ENCODE measurements at regions not wholly inside any gene's neighbourhood (a gene's known extent, or its start where the extent isn't known, plus 50 kb on each side); places are given as distances from the start of the nearest gene placed in this dataset.
A peak's percentile ranks its signal among the peaks of the same experiment; 100 is the strongest.

GRCh38 chrX:116276261-116276660 is 105.7 kb downstream of the AGTR2 start:
- no peaks in the 10 kb centered on the region for H3K36me3 ChIP-seq
- H3K27ac ChIP-seq, result peak overlapping the region; percentile 84
- DNase-seq (ENCODE audit: low read depth in 1 of 2, low spot score in 2 of 2), result peak; percentile 45 to 87

DNA sequence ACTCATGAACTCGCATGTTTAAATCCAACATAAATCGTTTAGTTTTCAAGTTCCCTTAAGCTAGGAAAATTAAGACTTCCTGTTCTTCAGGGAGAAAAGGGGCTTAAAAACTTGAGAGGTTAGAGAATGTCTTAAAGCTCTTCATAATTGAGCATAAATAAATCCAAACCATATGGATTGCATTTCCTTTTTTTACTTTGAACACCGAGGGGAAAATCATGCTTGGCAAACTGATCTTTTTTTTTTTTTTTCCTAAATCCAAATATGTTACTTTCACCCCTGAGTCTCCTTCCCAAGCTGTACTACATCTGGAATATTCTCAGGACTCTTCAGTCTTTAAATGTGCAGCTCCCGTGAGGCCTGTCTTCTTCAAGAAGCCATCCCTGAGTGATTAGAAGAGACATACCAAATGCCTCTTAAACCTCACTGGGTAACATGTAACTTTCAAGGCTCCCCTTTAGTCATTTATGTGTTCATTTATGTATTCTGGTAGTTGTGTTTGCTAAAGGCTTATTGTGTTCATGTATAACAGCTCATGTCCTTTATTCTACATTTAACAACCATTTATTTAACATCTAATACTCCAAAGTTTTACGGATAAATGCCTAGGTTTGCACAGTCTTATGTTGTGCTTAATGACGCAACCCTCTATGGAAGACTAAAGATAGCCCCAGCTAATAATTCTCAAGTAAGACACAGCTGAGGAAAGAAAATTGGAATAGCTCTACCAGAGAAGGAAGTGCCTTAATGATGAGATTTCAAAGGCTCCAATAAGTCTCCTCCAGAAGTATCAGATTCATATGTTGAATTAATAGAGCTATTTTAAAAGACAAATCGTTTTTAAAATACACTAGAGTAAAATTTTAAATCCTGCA is 107.0 kb downstream of the AGTR2 start:
- no peak for DNase-seq (ENCODE audit: low read depth in 1 of 2, low spot score in 2 of 2)
- no peaks in the 10 kb centered on the region; the same call in 1 of the 2 replicates for H3K9me3 ChIP-seq (replicated peaks)
- H3K27ac ChIP-seq, result peak overlapping the region; percentile 84
- H3K27me3 ChIP-seq (replicated peaks), result no peaks in the 10 kb centered on the region
- peaks cover 32% of the 10 kb centered on the region for H3K4me1 ChIP-seq (replicated peaks)
- no peaks in the 10 kb centered on the region for H3K36me3 ChIP-seq
- no peak overlapping the region for H3K4me3 ChIP-seq

More at GRCh38 chrX:116276261-116276660, 105.7 kb downstream of the AGTR2 start:
- Histone ChIP-seq H3K9me3 (replicated peaks) (peaks cover 3% of the 10 kb centered on the region), H3K4me1 (replicated peaks) (peaks cover 39% of the 10 kb centered on the region), H3K4me3 (no peak overlapping the region), H3K27me3 (replicated peaks) (no peaks in the 10 kb centered on the region)

- Histone ChIP-seq H3K36me3 (no peaks in the 10 kb centered on the region), H3K4me3 (no peak overlapping the region), H3K27me3 (replicated peaks) (no peaks in the 10 kb centered on the region), H3K4me1 (replicated peaks) (peaks cover 22% of the 10 kb centered on the region), H3K27ac (no peak overlapping the region), H3K9me3 (replicated peaks) (no peaks in the 10 kb centered on the region)
- no peak for DNase-seq (ENCODE audit: low read depth in 1 of 2, low spot score in 2 of 2)
Observed at GRCh38 chrX:116278826-116279225, 108.3 kb downstream of the AGTR2 start.

- H3K4me1 ChIP-seq (replicated peaks), result peaks cover 10% of the 10 kb centered on the region
- DNase-seq (ENCODE audit: low read depth in 1 of 2, low spot score in 2 of 2), result no peak
Observed at GRCh38 chrX:116281106-116281505, 110.6 kb downstream of the AGTR2 start.

GRCh38 chrX:116282751-116283150 is 112.2 kb downstream of the AGTR2 start:
- Histone ChIP-seq H3K36me3 (no peaks in the 10 kb centered on the region), H3K27ac (no peak overlapping the region), H3K9me3 (replicated peaks) (no peaks in the 10 kb centered on the region), H3K4me3 (no peak overlapping the region), H3K4me1 (replicated peaks) (no peaks in the 10 kb centered on the region; the same call in 1 of the 2 replicates), H3K27me3 (replicated peaks) (no peaks in the 10 kb centered on the region)
- DNase-seq (ENCODE audit: low read depth in 1 of 2, low spot score in 2 of 2), result no peak

More at GRCh38 chrX:116281106-116281505, 110.6 kb downstream of the AGTR2 start:
- Histone ChIP-seq H3K9me3 (replicated peaks) (no peaks in the 10 kb centered on the region), H3K27ac (no peak overlapping the region), H3K27me3 (replicated peaks) (no peaks in the 10 kb centered on the region), H3K36me3 (no peaks in the 10 kb centered on the region), H3K4me3 (no peak overlapping the region)

DNA sequence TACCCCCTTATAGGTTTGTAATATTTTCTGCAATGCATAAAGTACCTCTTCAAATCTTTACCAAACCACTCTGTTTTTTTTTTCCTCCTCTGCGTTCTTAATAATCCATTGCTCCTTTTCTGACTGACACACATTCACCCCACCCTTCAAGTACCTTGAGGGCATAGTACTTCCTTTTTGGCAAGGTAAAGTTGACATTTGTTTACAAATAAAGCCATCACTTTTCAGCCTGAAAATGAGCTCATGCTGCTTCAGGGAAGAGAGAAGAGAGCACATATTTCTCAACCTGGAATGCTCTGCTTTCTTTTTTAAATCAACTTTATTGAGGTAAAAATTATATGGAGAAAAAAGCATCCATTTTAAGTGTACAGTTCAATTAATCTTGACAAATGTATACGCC is 113.9 kb downstream of the AGTR2 start:
- no peaks in the 10 kb centered on the region for H3K36me3 ChIP-seq
- no peaks in the 10 kb centered on the region for H3K9me3 ChIP-seq (replicated peaks)
- no peak for DNase-seq (ENCODE audit: low read depth in 1 of 2, low spot score in 2 of 2)
- H3K4me3 ChIP-seq, result no peak overlapping the region
- H3K27ac ChIP-seq, result no peak overlapping the region
- H3K4me1 ChIP-seq (replicated peaks), result no peaks in the 10 kb centered on the region; the same call in 1 of the 2 replicates
- H3K27me3 ChIP-seq (replicated peaks), result no peaks in the 10 kb centered on the region

DNA sequence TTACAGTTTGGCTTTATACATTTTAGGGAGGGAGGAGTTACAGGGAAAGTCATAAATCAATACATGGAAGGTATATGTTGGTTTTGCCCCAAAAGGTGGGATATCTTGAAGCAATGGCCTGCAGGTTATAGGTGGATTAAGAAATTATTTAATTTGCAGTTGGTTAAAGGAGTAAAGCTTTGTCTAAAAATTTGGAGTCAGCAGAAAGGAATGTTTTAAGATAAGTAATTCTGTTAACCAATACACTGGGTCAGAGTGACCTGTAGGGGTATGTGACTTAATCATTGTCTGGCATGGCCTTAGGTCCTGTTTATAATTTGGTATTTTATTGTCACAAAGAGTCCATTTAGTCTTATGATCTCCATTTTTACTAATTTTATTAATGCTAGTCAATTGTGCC is 115.0 kb downstream of the AGTR2 start:
- DNase-seq (ENCODE audit: low read depth in 1 of 2, low spot score in 2 of 2), result no peak
- Histone ChIP-seq H3K27me3 (replicated peaks) (no peaks in the 10 kb centered on the region), H3K4me1 (replicated peaks) (no peaks in the 10 kb centered on the region; the same call in 1 of the 2 replicates), H3K9me3 (replicated peaks) (no peaks in the 10 kb centered on the region), H3K27ac (no peak overlapping the region), H3K36me3 (no peaks in the 10 kb centered on the region), H3K4me3 (no peak overlapping the region)

- H3K27me3 ChIP-seq (replicated peaks), result no peaks in the 10 kb centered on the region
- no peaks in the 10 kb centered on the region for H3K9me3 ChIP-seq (replicated peaks)
- H3K27ac ChIP-seq, result no peak overlapping the region
- DNase-seq (ENCODE audit: low read depth in 1 of 2, low spot score in 2 of 2), result no peak
- no peak overlapping the region for H3K4me3 ChIP-seq
- H3K4me1 ChIP-seq (replicated peaks), result no peaks in the 10 kb centered on the region
- H3K36me3 ChIP-seq, result no peaks in the 10 kb centered on the region
Observed at GRCh38 chrX:116289592-116289991, 119.0 kb downstream of the AGTR2 start.

DNA sequence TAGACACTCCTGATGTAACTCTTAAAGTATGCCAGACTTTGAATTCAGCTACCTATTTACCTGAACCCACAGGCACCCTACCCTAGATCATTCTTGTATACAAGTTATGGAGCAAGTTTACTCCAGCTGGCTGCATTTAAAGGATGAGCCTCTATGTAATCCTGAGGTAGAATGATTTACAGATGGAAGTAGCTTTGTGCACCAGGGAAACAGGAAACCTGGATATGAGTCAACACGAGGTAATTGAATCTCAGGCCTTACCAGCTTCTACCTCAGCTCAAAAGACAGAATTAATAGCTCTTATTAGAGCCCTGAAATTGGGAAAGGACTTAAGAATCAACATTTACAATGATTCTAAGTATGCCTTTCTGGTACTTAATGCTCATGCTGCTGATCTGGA is 119.8 kb downstream of the AGTR2 start:
- DNase-seq (ENCODE audit: low read depth in 1 of 2, low spot score in 2 of 2), result no peak
- H3K4me3 ChIP-seq, result no peak overlapping the region
- H3K27ac ChIP-seq, result no peak overlapping the region
- H3K4me1 ChIP-seq (replicated peaks), result no peaks in the 10 kb centered on the region
- H3K27me3 ChIP-seq (replicated peaks), result no peaks in the 10 kb centered on the region
- no peaks in the 10 kb centered on the region for H3K9me3 ChIP-seq (replicated peaks)
- no peaks in the 10 kb centered on the region for H3K36me3 ChIP-seq

DNA sequence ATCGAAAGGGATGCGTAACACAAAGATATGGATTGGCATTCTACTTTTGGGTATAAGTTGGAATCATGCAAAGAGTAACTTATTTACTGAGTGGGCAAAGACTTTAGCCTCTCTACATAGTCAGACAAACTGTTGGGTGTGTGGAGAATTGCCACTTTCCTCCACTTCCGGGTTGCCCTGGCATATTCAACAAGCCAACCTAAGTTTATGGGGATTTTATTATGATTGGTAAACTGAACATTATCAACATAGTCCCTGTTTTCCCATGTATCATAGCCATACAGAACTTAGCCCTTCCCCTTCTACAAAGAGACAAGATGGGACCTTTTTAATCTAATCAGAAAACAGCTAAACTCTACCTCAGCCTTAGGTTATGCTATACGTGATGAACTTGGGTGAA is 121.6 kb downstream of the AGTR2 start:
- no peak overlapping the region for H3K4me3 ChIP-seq
- no peaks in the 10 kb centered on the region for H3K27me3 ChIP-seq (replicated peaks)
- H3K9me3 ChIP-seq (replicated peaks), result no peaks in the 10 kb centered on the region
- no peak for DNase-seq (ENCODE audit: low read depth in 1 of 2, low spot score in 2 of 2)
- no peaks in the 10 kb centered on the region for H3K4me1 ChIP-seq (replicated peaks)
- no peaks in the 10 kb centered on the region for H3K36me3 ChIP-seq
- no peak overlapping the region for H3K27ac ChIP-seq

GRCh38 chrX:116298956-116299355 is 128.4 kb downstream of the AGTR2 start:
- Histone ChIP-seq H3K27me3 (replicated peaks) (no peaks in the 10 kb centered on the region), H3K36me3 (no peaks in the 10 kb centered on the region), H3K4me3 (no peak overlapping the region), H3K9me3 (replicated peaks) (no peaks in the 10 kb centered on the region), H3K27ac (no peak overlapping the region), H3K4me1 (replicated peaks) (no peaks in the 10 kb centered on the region)
- DNase-seq (ENCODE audit: low read depth in 1 of 2, low spot score in 2 of 2), result no peak

- Histone ChIP-seq H3K9me3 (replicated peaks) (no peaks in the 10 kb centered on the region), H3K36me3 (no peaks in the 10 kb centered on the region), H3K27me3 (replicated peaks) (no peaks in the 10 kb centered on the region), H3K27ac (no peak overlapping the region), H3K4me1 (replicated peaks) (no peaks in the 10 kb centered on the region), H3K4me3 (no peak overlapping the region)
- DNase-seq (ENCODE audit: low read depth in 1 of 2, low spot score in 2 of 2), result no peak
Observed at GRCh38 chrX:116306218-116306617, 130.2 kb upstream of the SLC6A14 start.

GRCh38 chrX:116317409-116317808 is 119.0 kb upstream of the SLC6A14 start:
- H3K4me1 ChIP-seq (replicated peaks), result peaks cover 19% of the 10 kb centered on the region
- no peaks in the 10 kb centered on the region for H3K27me3 ChIP-seq (replicated peaks)
- DNase-seq (ENCODE audit: low read depth in 1 of 2, low spot score in 2 of 2), result peak; percentile 19 to 44
- H3K36me3 ChIP-seq, result no peaks in the 10 kb centered on the region
- H3K4me3 ChIP-seq, result no peak overlapping the region
- no peaks in the 10 kb centered on the region for H3K9me3 ChIP-seq (replicated peaks)
- no peak overlapping the region for H3K27ac ChIP-seq

DNA sequence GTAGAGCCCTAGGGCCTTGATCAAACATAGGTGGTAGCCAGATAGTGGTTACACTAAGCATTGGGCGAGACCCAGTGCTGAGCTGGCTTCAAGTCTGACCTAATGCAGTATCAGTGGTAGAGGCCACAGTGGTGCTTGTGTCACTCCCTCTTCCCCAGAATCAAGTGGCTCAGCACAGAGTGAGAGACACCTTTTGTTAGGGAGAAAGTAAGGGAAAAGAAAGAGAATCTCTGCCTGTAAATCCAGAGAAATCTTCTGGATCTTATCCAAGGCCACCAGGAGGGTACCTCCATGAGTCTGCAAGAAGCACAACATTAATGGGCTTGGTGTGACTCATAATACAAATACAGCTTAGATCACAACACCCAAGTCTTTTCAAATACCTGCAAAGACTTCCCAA is 117.7 kb upstream of the SLC6A14 start:
- DNase-seq (ENCODE audit: low read depth in 1 of 2, low spot score in 2 of 2), result peak; percentile 46 to 68
- Histone ChIP-seq H3K27ac (peak overlapping the region; percentile 18; the same call in 1 of the 2 replicates), H3K9me3 (replicated peaks) (no peaks in the 10 kb centered on the region), H3K36me3 (no peaks in the 10 kb centered on the region), H3K4me1 (replicated peaks) (peaks cover 19% of the 10 kb centered on the region), H3K4me3 (no peak overlapping the region), H3K27me3 (replicated peaks) (no peaks in the 10 kb centered on the region)
